ENCODE measurements at regions not wholly inside any gene's neighbourhood (a gene's known extent, or its start where the extent isn't known, plus 50 kb on each side); places are given as distances from the start of the nearest gene placed in this dataset.
"Not testable (repeated sequence)": the region's sequence is repeated elsewhere in the genome, so short reads cannot be mapped to it uniquely, and the experiment has no call there.

- TF ChIP-seq CTCF (IDR thresholded peaks at IDR 0.05) = no peak
- H3K27me3 Mint-ChIP-seq = peaks cover 12% of the 10 kb centered on the region
- no peaks in the 10 kb centered on the region for H3K36me3 Mint-ChIP-seq (ENCODE audit: low read depth)
- ATAC-seq (no peak), DNase-seq (no peak)
- no peaks in the 10 kb centered on the region for H3K9me3 Mint-ChIP-seq
- H3K27ac Mint-ChIP-seq = no peak overlapping the region
- ChIA-PET POLR2A (no interaction called here), CTCF (no interaction called here)
- intact Hi-C loops (cut with micrococcal nuclease) = no loop called here
- H3K4me3 Mint-ChIP-seq = no peak overlapping the region
- H3K4me1 Mint-ChIP-seq (ENCODE audit: low read depth) = no peaks in the 10 kb centered on the region
Measured at GRCh38 chr7:113030489-113030888, 56.1 kb downstream of the GPR85 start.

- ChIA-PET POLR2A (no interaction called here), CTCF (no interaction called here)
- H3K36me3 Mint-ChIP-seq (ENCODE audit: low read depth) = no peaks in the 10 kb centered on the region
- intact Hi-C loops (cut with micrococcal nuclease) = no loop called here
- H3K4me1 Mint-ChIP-seq (ENCODE audit: low read depth) = no peaks in the 10 kb centered on the region
- DNase-seq = no peak
- no peak for TF ChIP-seq CTCF (IDR thresholded peaks at IDR 0.05)
- H3K27ac Mint-ChIP-seq = no peak overlapping the region
- H3K27me3 Mint-ChIP-seq = peaks cover 9% of the 10 kb centered on the region
- H3K9me3 Mint-ChIP-seq = peaks cover 4% of the 10 kb centered on the region
- ATAC-seq = no peak
- H3K4me3 Mint-ChIP-seq = no peak overlapping the region
Measured at GRCh38 chr7:113026941-113027340, 59.7 kb downstream of the GPR85 start.

- H3K36me3 Mint-ChIP-seq (ENCODE audit: low read depth); H3K27me3 Mint-ChIP-seq; H3K4me1 Mint-ChIP-seq (ENCODE audit: low read depth); H3K9me3 Mint-ChIP-seq; ATAC-seq; intact Hi-C loops (cut with micrococcal nuclease); POLR2A ChIA-PET; CTCF ChIA-PET; H3K4me3 Mint-ChIP-seq; H3K27ac Mint-ChIP-seq; DNase-seq: not testable (repeated sequence)
Measured at GRCh38 chr7:113017144-113017857, 69.3 kb downstream of the GPR85 start.

- Mint-ChIP-seq H3K36me3 (ENCODE audit: low read depth) (no peaks in the 10 kb centered on the region), H3K4me3 (no peak overlapping the region), H3K27ac (no peak overlapping the region), H3K27me3 (peaks cover 4% of the 10 kb centered on the region), H3K9me3 (peaks cover 5% of the 10 kb centered on the region), H3K4me1 (ENCODE audit: low read depth) (no peaks in the 10 kb centered on the region)
- no peak for DNase-seq
- ChIA-PET CTCF (no interaction called here), POLR2A (no interaction called here)
- no peak for TF ChIP-seq CTCF (IDR thresholded peaks at IDR 0.05)
- ATAC-seq = no peak
- intact Hi-C loops (cut with micrococcal nuclease) = no loop called here
Measured at GRCh38 chr7:113015034-113015645, 71.5 kb downstream of the GPR85 start.

GRCh38 chr7:113013761-113014449 is 72.7 kb downstream of the GPR85 start:
- intact Hi-C loops (cut with micrococcal nuclease) = no loop called here
- peaks cover 5% of the 10 kb centered on the region for H3K9me3 Mint-ChIP-seq
- no peak for TF ChIP-seq CTCF (IDR thresholded peaks at IDR 0.05)
- CTCF ChIA-PET = no interaction called here
- no peak overlapping the region for H3K27ac Mint-ChIP-seq
- no peaks in the 10 kb centered on the region for H3K36me3 Mint-ChIP-seq (ENCODE audit: low read depth)
- no peaks in the 10 kb centered on the region for H3K4me1 Mint-ChIP-seq (ENCODE audit: low read depth)
- ATAC-seq (no peak), DNase-seq (no peak)
- POLR2A ChIA-PET = no interaction called here
- peaks cover 8% of the 10 kb centered on the region for H3K27me3 Mint-ChIP-seq
- H3K4me3 Mint-ChIP-seq = no peak overlapping the region

- POLR2A ChIA-PET = interaction anchor here (0.7 kb wide), 1 partner anchor 254 kb away, joined by 3 read pairs; no protein-coding TSS in a partner anchor
- CTCF ChIA-PET; H3K9me3 Mint-ChIP-seq; H3K27me3 Mint-ChIP-seq; DNase-seq; ATAC-seq; H3K27ac Mint-ChIP-seq; intact Hi-C loops (cut with micrococcal nuclease); H3K36me3 Mint-ChIP-seq (ENCODE audit: low read depth); H3K4me1 Mint-ChIP-seq (ENCODE audit: low read depth); H3K4me3 Mint-ChIP-seq: not testable (repeated sequence)
Measured at GRCh38 chr7:113012862-113013261, 73.8 kb downstream of the GPR85 start.
